ENCODE measurements at regions not wholly inside any gene's neighbourhood (a gene's known extent, or its start where the extent isn't known, plus 50 kb on each side); places are given as distances from the start of the nearest gene placed in this dataset.

GRCh38 chr12:59839514-59839913 lies 243.7 kb downstream of the SLC16A7 start:
- no peak for DNase-seq

- no peak for DNase-seq
These were observed 247.5 kb downstream of the SLC16A7 start for GRCh38 chr12:59843260-59843843.

GRCh38 chr12:59844750-59845149 lies 248.9 kb downstream of the SLC16A7 start:
- DNase-seq, result no peak

- DNase-seq, result no peak
These were observed 249.5 kb downstream of the SLC16A7 start for GRCh38 chr12:59845293-59845692.

- no peak for DNase-seq
These were observed 251.3 kb downstream of the SLC16A7 start for GRCh38 chr12:59847127-59847526.

GRCh38 chr12:59850268-59850667 lies 254.4 kb downstream of the SLC16A7 start:
- DNase-seq, result no peak

GRCh38 chr12:59858508-59859170 lies 262.8 kb downstream of the SLC16A7 start:
- DNase-seq, result no peak

- DNase-seq, result no peak
These were observed 263.3 kb downstream of the SLC16A7 start for GRCh38 chr12:59859171-59859510.

- DNase-seq, result no peak
These were observed 265.8 kb downstream of the SLC16A7 start for GRCh38 chr12:59861635-59862034.

- DNase-seq, result no peak
These were observed 271.2 kb downstream of the SLC16A7 start for GRCh38 chr12:59867055-59867454.

GRCh38 chr12:59867689-59868088 lies 271.9 kb downstream of the SLC16A7 start:
- DNase-seq, result no peak

GRCh38 chr12:59871779-59872178 lies 275.9 kb downstream of the SLC16A7 start:
- DNase-seq, result no peak

GRCh38 chr12:59873136-59873535 lies 277.3 kb downstream of the SLC16A7 start:
- no peak for DNase-seq

- no peak for DNase-seq
These were observed 279.0 kb downstream of the SLC16A7 start for GRCh38 chr12:59874781-59875180.

- DNase-seq, result no peak
These were observed 290.4 kb downstream of the SLC16A7 start for GRCh38 chr12:59886131-59886733.

- DNase-seq, result no peak
These were observed 291.3 kb downstream of the SLC16A7 start for GRCh38 chr12:59887178-59887577.

GRCh38 chr12:59890896-59891579 lies 295.2 kb downstream of the SLC16A7 start:
- no peak for DNase-seq

- DNase-seq, result no peak
These were observed 299.4 kb downstream of the SLC16A7 start for GRCh38 chr12:59895166-59895775.

GRCh38 chr12:59904874-59905521 lies 309.2 kb downstream of the SLC16A7 start:
- DNase-seq, result no peak

- DNase-seq, result no peak
These were observed 315.7 kb downstream of the SLC16A7 start for GRCh38 chr12:59911516-59911915.

GRCh38 chr12:59916988-59917387 lies 321.2 kb downstream of the SLC16A7 start:
- DNase-seq, result no peak

GRCh38 chr12:59927032-59927431 lies 331.2 kb downstream of the SLC16A7 start:
- DNase-seq, result no peak

- DNase-seq, result no peak
These were observed 332.6 kb downstream of the SLC16A7 start for GRCh38 chr12:59928416-59928815.
